IPS-20b (cell line): ENCODE measurements at regions not wholly inside any gene's neighbourhood (a gene's known extent, or its start where the extent isn't known, plus 50 kb on each side); places are given as distances from the start of the nearest gene placed in this dataset.

Experiments used
- H3K27ac ChIP-seq: one replicate; pipeline ENCODE4 v1.5.1; 2013; ENCODE audit warnings: low read length
- H3K27me3 ChIP-seq: 2 replicates; pipeline ENCODE4 v1.6.1; 2013; ENCODE audit warnings: mild to moderate bottlenecking, low read length, inconsistent platforms; ENCODE audit not compliant: insufficient read depth
- H3K36me3 ChIP-seq: 2 replicates; pipeline ENCODE4 v1.6.1; 2013; ENCODE audit warnings: low read depth, mild to moderate bottlenecking, inconsistent platforms, low read length, moderate library complexity; ENCODE audit not compliant: insufficient read depth
- H3K4me1 ChIP-seq: 2 replicates; pipeline ENCODE4 v1.6.1; 2013; ENCODE audit warnings: mild to moderate bottlenecking, control low read depth, inconsistent platforms, low read length, moderate library complexity; ENCODE audit not compliant: insufficient read depth
- H3K4me3 ChIP-seq: 2 replicates; pipeline ENCODE4 v1.5.1; 2013; ENCODE audit warnings: mild to moderate bottlenecking, low read length, inconsistent platforms
- H3K9ac ChIP-seq: 2 replicates; pipeline ENCODE4 v1.6.1; 2013; ENCODE audit warnings: low read depth, mild to moderate bottlenecking, inconsistent platforms, low read length, moderate library complexity
- H3K9me3 ChIP-seq: 2 replicates; pipeline ENCODE4 v1.6.1; 2013; ENCODE audit warnings: mild to moderate bottlenecking, low read depth, low read length, inconsistent platforms; ENCODE audit not compliant: insufficient read depth

DNA sequence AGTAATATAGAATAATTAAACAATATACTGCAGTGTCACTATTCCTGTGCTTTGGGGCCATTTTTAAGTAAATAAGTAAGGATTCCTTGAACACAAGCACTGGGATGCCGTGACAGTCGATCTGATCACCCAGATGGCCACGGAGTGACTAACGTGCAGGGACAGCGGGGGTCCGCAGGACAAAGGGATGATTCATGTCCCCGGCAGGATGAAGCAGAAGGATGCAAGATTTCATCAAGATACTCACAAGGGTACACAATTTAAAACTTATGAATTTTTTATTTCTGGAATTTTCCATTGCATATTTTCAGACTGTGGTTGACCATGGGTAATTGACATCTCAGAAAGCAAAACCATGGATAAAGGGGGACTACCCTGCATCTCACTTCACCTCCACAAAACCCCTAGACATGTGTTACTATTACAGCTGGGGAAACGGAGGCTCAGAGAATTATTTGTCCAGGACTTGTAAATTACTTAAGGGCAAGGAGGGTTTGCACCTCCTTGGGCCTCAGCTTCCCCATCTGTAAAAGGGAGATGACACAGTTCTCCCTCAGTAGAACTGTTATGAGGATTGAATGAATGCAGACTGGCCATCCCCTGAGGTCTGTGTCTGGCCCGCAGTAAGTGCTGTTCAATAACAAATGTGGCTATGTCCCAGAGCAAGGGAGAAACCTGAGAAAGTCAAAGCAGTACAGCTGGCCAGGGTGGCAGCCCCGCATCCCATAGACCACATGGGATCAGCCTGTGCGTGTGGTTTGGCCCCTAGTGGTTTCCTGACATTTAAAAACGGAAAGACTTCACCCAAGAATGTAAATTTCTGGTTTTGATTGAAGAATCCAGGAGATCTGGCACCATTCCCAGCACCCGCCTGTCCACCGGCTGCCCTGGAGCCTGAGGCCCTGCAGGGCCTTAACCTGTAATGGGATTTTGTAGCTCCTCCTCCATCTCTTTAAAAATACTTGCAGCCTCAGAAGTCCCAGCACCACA, 235.5 kb downstream of the BMP7 start:
- no peak overlapping the region for H3K4me3 ChIP-seq
- H3K27ac ChIP-seq = no peak overlapping the region
- H3K4me1 ChIP-seq = peaks cover 11% of the 10 kb centered on the region
- no peaks in the 10 kb centered on the region for H3K9me3 ChIP-seq
- no peaks in the 10 kb centered on the region for H3K27me3 ChIP-seq
- no peak overlapping the region for H3K9ac ChIP-seq
- no peaks in the 10 kb centered on the region for H3K36me3 ChIP-seq

DNA sequence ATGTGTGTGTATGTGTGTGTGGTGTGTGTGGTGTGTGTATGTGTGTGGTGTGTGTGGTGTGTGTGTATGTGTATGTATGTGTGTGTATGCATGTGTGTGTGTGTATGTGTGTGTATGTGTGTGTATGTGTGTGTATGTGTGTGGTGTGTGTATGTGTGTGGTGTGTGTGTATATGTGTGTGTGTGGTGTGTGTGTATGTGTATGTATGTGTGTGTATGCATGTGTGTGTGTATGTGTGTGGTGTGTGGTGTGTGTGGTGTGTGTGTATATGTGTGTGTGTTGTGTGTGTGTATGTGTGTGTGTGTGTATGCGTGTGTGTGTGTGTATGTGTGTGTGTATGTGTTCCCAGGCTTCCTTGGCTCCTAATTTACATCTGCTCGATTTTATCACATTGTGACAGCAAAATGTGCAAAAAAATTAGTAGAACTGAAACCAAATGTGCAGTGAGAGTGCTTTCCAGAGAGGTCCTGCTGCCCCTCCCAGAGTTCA, 234.5 kb downstream of the BMP7 start:
- Histone ChIP-seq H3K27ac (no peak overlapping the region), H3K27me3 (no peaks in the 10 kb centered on the region)

DNA sequence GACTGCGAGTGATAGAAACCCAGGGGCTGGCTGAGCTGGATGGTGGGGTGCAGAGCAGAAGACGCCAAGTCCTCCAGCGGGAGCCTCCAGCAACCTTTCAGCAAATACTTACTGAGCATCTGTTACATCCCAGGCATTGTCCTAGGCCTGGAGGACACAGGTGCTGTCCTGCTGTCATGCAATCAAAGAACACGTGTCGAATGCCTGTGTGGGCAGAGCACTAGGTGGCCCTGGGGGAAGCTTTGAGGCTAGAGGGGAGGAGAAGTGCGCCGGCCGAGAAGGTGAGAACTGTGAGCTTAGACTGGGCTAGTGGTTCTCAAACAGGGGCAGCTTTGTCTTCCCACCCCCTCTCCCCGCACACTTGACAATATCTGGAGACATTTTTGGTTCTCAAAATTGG, 233.6 kb downstream of the BMP7 start:
- Histone ChIP-seq H3K9ac (no peak overlapping the region), H3K27me3 (no peaks in the 10 kb centered on the region), H3K9me3 (no peaks in the 10 kb centered on the region), H3K27ac (no peak overlapping the region), H3K4me1 (peaks cover 11% of the 10 kb centered on the region), H3K36me3 (no peaks in the 10 kb centered on the region), H3K4me3 (no peak overlapping the region)

More for the DNA sequence above, 234.5 kb downstream of the BMP7 start:
- Histone ChIP-seq H3K4me3 (no peak overlapping the region), H3K36me3 (no peaks in the 10 kb centered on the region), H3K9ac (no peak overlapping the region), H3K4me1 (peaks cover 11% of the 10 kb centered on the region), H3K9me3 (no peaks in the 10 kb centered on the region)

DNA sequence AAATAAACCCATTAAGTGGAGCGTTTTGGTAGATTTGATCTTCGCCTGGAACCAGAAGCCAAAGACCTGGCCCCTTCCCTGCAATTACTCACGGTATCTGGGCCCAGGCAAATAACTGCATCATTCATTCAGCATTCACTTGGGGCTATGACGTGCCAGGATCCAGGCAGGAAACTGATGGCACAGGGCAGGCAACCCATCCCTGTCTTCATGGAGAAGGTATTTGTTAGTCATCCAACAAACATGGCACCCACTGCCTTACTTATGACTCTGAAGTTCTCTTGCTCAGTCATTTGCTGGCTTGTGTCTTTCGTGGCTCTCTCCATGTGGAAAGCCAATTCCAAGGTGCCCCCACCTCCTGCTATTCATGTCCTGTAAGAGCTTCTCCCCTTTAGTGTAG, 232.4 kb downstream of the BMP7 start:
- peaks cover 11% of the 10 kb centered on the region for H3K4me1 ChIP-seq
- H3K9ac ChIP-seq = no peak overlapping the region
- H3K4me3 ChIP-seq = no peak overlapping the region
- no peaks in the 10 kb centered on the region; the same call in 1 of the 2 replicates for H3K27me3 ChIP-seq
- H3K27ac ChIP-seq = no peak overlapping the region
- H3K9me3 ChIP-seq = no peaks in the 10 kb centered on the region
- H3K36me3 ChIP-seq = no peaks in the 10 kb centered on the region

DNA sequence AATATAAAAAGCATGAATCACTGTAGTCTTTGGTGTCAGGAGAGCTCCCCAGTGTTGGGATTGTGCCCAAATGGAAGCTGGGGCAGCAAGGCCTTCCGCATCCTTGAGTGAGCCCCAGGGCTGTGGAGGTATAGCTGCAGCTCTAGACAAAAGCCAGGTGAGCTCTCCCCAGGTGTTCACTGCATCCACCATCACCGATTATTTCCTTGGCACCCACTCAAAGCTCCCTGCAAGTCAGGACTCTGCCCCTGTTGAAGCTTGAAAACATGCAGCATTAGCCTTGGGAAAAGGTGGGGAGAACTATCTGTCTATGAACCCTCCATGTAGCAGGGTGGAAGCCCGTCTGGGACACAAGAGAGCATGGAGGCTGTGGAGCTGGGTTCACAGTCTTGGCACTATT, 228.8 kb downstream of the BMP7 start:
- no peaks in the 10 kb centered on the region for H3K36me3 ChIP-seq
- no peaks in the 10 kb centered on the region; the same call in 1 of the 2 replicates for H3K27me3 ChIP-seq
- no peak overlapping the region for H3K4me3 ChIP-seq
- H3K4me1 ChIP-seq = no peaks in the 10 kb centered on the region
- H3K9ac ChIP-seq = no peak overlapping the region
- no peaks in the 10 kb centered on the region for H3K9me3 ChIP-seq
- no peak overlapping the region for H3K27ac ChIP-seq

DNA sequence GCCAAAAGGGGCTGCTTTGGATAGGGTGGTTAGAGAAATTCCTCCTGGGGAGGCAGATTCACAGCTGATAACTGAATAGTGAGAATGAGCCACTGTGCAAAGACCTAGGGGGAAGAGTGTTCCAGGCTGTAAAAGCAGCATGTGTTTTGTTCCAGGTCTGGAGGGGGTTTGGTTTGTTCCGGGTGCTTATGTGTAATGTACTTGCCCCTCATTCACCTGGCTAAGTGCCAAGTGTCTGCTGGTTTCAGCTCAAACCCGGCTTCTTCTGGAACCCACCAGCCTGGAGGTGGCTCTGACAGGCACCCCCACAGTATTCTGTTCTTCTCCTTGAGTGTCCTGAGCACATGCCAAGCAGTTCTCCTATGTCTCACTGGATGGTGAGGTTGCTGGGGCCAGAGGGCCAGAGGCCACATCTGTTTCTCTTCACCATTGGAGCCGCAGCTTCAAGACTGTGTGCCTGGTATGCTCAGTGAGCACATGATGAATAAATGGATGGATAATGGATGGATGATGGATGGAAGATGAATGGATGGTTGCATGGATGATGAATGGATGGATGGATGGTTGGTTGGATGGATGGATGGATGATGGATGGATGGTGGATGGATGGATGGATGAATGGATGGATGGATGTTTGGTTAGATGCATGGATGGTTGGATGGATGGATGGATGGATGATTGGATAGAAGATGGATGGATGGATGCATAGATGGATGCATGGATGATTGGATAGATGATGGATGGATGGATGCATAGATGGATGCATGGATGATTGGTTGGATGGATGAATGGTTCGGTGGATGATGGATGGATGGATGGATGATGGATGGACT, 227.6 kb downstream of the BMP7 start:
- no peaks in the 10 kb centered on the region; the same call in 1 of the 2 replicates for H3K27me3 ChIP-seq
- no peak overlapping the region for H3K4me3 ChIP-seq
- H3K36me3 ChIP-seq = no peaks in the 10 kb centered on the region
- H3K9me3 ChIP-seq = no peaks in the 10 kb centered on the region
- H3K4me1 ChIP-seq = no peaks in the 10 kb centered on the region
- H3K9ac ChIP-seq = no peak overlapping the region
- H3K27ac ChIP-seq = no peak overlapping the region

DNA sequence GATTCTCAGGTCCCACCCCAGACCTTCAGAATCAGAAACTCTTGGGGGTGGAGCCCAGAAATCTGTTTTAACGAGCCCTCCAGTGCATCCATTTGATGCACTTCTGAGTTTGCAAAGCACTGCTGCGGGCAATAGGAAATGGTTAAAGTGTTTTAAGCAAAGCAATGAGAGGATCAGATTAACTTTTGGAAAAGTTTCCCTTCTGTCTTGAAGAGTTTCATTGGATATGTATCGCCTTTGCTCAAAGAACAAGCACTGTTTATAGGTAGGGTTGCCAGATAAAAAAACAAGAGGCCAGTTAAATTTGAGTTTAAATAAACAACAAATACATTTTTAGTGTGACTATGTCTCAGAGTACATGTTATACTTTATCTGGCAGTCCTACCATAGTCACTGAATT, 226.0 kb downstream of the BMP7 start:
- Histone ChIP-seq H3K27me3 (no peaks in the 10 kb centered on the region; the same call in 1 of the 2 replicates), H3K36me3 (no peaks in the 10 kb centered on the region), H3K9me3 (no peaks in the 10 kb centered on the region), H3K9ac (no peak overlapping the region), H3K27ac (no peak overlapping the region), H3K4me1 (no peaks in the 10 kb centered on the region), H3K4me3 (no peak overlapping the region)

DNA sequence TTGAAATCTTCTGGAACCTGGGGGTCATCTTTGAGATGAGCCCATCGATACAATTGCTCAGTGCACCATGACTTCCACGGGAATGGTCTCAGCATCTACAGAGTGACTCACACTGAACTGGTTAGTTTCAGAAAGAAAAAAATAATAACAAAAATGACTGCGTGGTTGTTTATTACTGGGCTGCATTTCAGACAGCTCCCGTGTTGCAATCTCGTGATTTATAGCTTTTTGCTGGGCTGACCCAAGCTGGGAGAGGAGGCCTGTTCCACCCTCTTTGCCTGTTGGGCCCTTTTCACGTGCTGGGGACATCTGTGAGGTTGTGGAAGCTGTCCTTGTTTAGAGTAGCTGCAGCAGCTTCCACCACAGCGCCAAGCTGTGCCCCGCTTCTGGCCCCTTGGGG, 225.5 kb downstream of the BMP7 start:
- Histone ChIP-seq H3K4me3 (no peak overlapping the region), H3K27ac (no peak overlapping the region), H3K27me3 (no peaks in the 10 kb centered on the region; the same call in 1 of the 2 replicates), H3K9me3 (no peaks in the 10 kb centered on the region), H3K36me3 (no peaks in the 10 kb centered on the region), H3K9ac (no peak overlapping the region), H3K4me1 (no peaks in the 10 kb centered on the region)

DNA sequence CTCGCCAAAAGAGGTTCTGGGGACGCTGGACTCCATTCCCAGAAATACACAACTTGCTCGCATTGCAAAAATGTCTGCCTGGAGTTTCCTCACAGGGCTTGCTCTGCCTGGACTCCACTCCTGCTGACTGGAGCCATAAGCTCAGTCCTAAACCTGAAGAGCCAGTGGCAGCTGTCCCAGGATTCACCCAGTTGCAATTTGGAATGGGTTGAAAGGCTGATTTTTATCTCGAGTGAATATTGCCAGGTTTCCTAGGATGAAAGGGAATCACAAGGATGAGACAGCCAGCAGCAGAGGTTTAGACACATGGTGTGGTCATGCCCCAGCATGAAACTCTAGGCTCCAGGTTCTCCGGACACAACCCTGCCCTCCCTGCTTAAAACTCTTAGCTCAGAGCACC, 223.3 kb downstream of the BMP7 start:
- no peaks in the 10 kb centered on the region; the same call in 1 of the 2 replicates for H3K27me3 ChIP-seq

DNA sequence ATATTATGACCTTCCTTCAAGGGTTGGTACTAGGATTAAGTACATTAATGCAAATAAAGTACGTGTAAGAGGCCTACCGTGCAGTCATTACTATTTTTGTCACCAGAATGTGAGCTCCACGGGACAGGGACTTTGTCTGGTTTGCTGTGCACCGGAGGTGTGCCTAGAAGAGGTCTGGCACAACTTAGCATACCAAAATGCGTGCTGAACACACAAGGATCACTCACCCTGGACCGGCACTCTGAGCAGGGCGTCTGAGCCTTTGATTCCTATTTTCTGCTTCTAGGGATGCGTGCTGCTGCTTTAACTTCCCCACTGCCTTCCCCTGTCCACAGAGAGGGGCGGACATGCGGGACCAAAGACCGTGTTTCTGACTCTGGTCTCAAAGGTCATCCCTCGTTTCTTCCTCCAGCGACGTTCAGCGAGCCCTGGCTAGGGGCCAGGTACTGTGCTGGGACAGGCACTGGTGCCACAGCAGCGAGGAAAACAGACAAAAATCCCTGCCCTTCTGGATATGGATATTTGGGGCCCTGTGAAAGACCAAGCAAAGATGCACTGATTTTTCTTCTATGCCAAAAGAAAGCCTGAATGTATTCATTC, 222.7 kb downstream of the BMP7 start:
- Histone ChIP-seq H3K36me3 (no peaks in the 10 kb centered on the region), H3K9me3 (no peaks in the 10 kb centered on the region), H3K4me3 (no peak overlapping the region), H3K27ac (no peak overlapping the region), H3K4me1 (no peaks in the 10 kb centered on the region), H3K27me3 (no peaks in the 10 kb centered on the region; the same call in 1 of the 2 replicates), H3K9ac (no peak overlapping the region)

More for the DNA sequence above, 223.3 kb downstream of the BMP7 start:
- Histone ChIP-seq H3K36me3 (no peaks in the 10 kb centered on the region), H3K27ac (no peak overlapping the region), H3K9me3 (no peaks in the 10 kb centered on the region), H3K4me1 (no peaks in the 10 kb centered on the region), H3K9ac (no peak overlapping the region), H3K4me3 (no peak overlapping the region)

DNA sequence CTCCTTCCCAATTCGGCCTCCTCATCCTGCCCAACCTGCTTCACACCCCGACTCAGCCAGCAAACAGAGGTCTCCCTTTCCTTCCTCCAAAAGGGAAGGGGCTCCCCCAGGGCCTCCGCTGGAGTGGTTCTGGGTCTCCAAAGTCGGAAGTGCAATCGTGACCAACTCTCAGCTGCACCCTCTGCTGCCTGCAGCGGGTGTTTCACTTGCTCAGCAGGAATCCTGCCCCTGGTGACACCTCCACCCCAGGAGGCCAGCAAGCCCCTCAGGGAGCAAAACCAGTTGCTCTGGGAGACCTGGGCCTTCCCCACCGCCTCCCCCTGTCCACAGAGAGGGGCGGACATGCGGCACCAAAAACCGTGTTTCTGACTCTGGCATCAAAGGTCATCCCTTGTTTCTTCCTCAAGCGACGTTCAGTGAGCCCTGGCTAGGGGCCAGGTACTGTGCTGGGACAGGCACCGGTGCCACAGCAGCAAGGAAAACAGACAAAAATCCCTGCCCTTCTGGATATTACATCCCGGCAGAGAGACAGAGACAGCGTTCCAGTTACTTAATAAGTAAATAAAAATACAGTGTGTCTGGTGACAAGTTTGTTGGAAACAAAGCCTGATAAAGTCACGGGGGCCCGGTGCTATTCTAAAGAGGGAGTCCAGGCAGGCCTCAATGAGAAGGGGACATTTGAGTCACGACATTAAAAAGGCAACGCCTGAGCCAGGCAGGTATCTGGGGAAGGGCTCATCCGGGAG, 219.0 kb downstream of the BMP7 start:
- H3K36me3 ChIP-seq = no peaks in the 10 kb centered on the region
- no peak overlapping the region for H3K4me3 ChIP-seq
- no peak overlapping the region for H3K9ac ChIP-seq
- no peak overlapping the region for H3K27ac ChIP-seq
- H3K4me1 ChIP-seq = no peaks in the 10 kb centered on the region
- H3K9me3 ChIP-seq = no peaks in the 10 kb centered on the region
- no peaks in the 10 kb centered on the region for H3K27me3 ChIP-seq
